GM19467 (cell line): ENCODE measurements at regions not wholly inside any gene's neighbourhood (a gene's known extent, or its start where the extent isn't known, plus 50 kb on each side); places are given as distances from the start of the nearest gene placed in this dataset.
A peak's percentile ranks its signal among the peaks of the same experiment; 100 is the strongest.

ENCODE experiments used
- ATAC-seq: cut with Tn5 transposase; IDR thresholded peaks from one replicate; pipeline ENCODE4 v1.9.1; 2021; ENCODE audit warnings: mild to moderate bottlenecking, moderate library complexity; ENCODE audit not compliant: unreplicated experiment

DNA sequence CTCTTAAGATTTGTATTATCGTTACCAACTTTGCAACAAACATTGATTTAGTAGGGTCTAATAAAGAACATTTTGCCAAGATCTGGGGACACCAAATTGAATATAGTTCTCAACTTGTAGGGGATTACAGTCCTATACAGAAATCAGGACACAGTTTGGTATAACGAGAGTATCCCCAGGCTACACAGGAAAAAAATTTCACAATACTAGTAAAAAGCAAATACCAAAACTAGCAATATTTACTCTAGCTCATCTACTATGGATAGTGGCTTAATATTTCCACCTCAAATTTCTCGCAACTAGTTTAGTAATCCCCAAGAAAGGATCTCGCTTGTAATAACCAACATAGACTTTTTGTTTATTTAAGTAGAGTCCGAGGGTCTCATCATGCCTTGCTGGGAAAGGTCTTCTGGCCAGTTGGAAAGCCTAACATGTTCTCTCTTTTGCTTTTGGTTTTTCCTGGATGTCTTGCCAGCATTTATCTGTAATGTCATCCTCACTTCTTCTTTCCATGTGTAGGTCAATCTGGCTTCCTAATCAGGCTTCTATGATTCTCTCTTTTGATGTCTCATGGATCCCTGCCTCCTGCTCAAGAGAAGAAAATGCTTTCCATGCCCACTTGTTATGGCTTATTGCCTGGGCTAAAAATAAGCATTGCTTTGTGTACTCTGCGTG, 104.7 kb upstream of the KCNK2 start:
- no peak for ATAC-seq

DNA sequence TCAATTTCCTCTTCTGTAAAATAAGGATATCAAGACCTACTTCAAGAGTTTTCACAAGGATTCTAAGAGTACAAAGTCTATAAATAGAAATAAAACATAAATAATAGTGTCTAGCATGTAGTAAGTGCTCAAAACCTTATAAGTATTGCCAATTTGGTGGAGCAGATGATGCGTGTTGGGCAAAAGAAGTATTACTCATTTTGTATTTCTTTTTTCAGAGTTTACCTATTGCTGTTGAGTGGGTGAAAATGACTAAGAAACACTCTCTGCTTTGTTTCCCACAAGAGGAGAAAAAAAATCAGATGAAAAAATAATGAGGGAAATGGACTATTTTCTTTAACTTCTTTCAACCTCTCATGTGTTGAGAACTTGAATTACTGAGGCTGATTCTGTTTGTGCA, 103.3 kb upstream of the KCNK2 start:
- no peak for ATAC-seq

DNA sequence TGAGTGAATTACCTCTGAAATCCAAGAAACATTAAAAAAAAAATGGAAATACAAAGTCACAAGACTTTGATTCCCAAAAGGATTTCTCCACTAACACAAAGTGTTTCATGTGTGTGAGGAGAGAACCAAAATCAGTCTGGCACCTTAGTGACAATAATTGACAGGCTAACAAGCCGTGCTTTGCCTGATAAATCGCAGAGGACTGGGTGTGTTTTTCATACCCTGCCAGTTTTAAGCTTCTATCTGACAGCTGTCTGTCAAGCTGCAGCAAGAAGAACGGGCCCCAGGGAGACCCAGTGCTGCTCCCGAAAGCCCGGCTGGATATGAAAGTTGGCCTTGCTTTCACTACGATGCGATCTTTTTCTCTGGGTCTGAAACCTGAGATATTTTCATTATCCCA, 101.6 kb upstream of the KCNK2 start:
- ATAC-seq, result no peak

DNA sequence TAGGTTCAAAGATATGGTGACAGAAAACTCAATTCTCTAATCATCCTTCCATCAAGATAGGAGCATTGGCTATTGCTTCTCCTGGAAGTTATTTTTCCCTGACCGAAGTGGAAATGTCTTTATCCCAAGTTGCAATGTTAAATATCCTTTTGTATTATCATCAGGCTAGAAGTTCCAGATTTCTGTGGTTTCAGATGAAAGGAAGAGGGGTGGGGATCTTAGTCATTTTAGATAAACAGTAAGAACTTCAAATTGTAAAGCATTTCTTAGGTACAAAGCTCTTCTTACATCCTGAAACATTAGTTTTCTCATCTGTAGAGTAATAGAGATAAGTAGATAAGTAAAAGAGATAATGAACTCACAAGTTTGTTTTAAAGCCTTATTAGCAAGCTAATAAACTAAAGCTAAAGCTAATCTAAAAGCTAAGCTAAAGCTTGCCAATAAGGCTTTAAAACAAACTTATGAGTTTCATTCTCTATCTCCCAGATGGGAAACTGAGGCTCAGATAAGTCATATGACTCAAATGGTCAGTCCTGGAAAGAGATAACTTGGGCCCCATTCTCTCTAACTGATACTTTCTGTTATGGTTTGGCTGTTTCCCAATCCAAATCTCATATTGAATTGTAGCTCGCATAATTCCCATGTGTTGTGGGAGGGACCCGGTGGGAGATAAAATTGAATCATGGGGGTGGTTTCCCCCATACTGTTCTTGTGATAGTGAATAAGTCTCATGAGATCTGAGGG, 99.2 kb upstream of the KCNK2 start:
- ATAC-seq, result no peak

DNA sequence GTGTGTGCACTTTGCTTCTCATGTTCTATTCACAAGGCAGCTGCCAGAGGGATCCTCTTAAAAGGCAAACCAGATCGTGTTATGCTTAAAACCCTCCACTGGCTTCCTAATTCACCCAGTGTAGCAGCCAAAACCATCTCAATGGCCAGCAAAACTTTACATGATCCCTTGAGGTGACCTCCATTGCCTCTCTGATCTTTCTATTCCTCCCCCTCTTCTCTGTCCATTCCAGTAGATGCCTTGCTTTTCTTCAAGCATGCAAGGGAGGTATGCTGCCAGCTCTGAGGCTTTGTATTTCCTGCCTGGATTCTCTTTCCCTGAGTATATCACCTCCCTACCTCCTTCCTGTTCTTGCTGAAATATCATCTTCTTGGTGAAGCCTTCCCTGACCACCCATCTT, 93.2 kb upstream of the KCNK2 start:
- ATAC-seq, result no peak

DNA sequence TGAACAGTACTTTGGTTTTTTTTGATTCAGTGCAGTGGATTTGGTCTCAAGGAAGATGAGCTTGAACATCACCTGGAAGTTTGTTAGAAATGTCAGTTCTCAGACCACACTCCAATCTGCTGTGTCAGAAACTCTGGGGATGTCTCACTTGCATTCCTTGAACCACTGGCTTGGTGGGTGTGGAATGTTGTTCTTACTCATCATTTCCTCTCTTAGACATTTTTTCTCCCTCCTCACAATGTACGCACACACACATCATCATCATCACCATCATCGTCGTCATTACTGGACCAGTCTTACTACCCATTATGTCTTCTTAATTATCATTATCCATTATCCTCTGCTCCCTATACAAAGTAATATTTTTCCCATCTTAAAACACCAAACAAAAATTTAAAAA, 91.9 kb upstream of the KCNK2 start:
- ATAC-seq, result no peak

DNA sequence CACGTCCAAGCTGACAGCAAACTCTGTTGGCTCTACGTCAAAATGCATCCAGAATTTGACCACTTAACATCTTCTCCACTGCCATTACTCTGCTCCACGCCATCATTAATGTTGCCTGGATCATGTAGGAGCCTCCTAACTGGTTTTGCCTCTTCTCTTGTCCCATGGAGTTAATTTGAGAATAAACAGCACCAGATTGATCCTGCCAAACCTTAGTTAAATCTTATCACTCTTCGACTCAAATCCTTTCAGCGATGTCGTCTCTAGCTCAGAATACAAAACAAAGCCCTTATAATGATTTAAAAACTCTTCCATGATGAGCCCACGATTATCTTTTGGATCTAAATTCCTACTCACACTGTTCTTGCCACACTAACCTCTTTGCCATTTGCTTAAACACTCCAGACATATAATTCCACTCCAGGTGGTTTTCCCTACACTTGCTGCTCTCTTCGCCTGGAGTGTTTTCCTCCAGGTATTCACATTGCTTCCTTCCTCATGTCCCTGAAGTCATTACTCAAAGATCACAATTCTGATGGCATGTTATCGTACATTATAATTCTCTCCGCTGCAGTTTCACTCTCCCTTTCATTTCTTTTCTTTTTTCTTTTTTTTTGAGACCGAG, 90.7 kb upstream of the KCNK2 start:
- no peak for ATAC-seq

DNA sequence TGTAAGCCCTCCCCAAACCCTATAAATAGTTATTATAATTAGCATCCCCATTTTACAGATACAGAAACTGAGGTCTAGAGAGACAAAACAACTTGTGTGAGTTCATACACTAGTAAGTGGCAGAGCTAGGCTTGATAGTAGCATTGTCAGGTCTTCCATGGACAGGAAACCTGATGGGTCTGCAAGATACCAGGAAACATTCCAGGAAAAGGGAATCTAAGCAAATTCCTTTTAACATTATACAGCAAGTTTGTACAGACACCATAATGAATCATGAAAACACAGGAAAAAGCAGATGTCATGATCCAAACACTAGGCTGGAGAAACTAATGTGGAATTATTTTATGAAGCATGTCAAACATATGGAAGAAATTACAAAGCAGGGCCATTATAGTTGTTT, 89.1 kb upstream of the KCNK2 start:
- no peak for ATAC-seq

DNA sequence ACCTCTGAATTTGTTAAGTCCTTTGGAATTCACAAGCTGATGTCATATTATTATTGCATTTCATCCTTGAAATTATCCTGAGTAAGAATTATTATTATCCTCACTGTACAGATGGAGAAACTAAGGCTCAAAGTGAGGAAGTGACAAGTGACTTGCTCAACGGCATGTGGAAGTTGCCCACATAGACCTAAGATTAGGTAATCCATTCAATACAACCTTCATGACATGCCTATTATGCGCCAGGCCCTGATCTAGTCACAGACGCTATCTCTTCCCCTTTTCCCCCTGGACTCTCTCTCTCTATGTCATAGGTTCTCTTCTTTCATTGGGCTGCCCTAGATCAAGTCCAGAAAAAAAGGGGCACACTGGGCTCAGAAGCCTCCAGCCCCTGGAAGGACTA, 84.9 kb upstream of the KCNK2 start:
- no peak for ATAC-seq

DNA sequence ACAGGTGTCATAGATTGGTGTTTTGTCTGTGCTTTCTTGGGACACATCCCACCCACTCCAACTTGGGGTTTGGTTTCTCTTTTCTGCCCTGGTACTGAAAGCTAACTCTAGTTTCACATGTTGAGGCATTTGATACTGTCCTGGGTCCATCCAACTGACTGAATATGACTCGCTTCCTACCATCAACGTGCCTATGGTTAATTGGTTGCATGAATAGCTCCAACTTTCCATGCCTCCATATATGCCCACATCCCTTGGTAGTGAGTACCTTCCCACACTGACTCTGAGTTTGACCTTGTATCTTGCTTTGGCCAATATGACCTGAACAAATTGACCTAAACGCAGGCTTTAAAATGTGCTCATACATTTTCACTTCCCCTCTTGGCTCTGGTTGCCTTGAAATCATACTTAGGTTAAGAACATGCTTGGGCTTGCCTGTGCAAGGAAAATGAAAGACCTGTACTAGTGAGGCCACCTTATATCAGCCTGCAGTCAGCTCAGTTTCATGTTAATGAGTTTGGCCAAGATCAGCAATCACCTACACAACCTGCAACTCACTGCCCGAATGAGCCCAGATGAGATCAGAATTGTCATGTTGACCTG, 81.0 kb upstream of the KCNK2 start:
- peak; percentile 89 for ATAC-seq

DNA sequence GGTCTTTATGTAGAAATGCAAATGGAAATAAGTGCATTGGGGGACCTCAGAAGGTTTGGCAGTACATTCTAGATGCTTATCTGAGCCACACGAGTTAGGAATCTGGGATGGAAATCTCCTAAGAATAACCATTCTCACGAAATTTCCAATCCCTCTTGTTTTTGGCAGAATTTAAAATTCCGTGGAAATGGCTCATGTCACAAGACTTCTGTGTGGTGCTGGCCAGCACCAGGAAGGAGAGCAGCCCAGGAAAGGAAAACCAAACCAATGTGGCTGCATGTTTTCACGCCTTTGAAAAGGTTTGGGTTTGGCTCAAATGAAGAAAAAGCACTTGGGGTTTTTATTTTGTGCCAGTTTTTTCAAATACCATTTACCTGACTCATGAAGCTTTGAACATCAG, 80.1 kb upstream of the KCNK2 start:
- ATAC-seq, result no peak

DNA sequence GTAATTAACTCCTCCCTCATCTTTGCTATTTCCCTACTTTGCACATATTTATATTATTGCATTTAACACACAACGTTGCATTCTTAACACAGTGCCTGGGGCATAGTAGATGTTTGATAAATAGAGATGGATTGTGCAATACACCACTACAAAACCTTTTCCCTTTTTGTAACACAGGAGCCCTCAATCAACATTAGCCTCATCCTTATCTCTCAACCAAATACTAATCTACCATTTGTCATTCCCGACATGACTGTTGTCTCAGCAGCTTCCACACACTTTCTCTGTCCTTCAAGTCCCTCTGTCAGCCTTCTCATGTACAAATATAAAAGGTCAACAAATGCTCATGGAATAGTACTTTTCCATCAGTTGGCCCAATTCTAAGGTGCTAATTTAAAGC, 78.9 kb upstream of the KCNK2 start:
- no peak for ATAC-seq

DNA sequence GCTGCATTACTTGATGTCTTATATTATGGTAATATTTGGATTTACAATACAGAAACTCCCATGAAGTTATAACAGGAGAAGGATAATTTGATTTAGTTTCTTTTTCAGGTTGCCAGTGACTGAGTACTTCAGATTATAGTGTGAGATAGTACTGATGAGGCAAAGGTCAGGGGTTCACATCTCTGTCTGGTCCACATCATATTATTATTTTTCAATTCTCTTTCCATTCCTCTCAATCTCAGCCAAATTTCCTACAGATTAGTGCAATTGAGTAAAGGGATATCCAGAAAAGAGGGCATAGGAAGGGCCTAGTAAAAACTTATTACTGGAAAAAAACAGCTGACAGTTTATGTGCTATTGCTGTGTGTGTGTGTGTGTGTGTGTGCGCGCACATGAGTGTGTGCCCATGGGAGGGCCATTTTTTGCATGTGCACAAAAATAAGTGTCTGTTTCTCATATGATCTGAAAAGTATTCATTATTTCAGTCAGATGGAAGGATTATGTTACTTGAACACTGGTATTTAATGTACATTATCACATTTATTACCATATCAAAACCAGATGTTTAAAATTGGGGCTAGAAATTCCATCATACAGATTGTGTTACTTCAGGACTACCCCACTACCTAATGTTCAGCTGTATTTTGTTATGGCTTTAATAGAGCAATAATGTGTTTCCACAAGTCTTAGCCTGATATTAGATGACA, 78.3 kb upstream of the KCNK2 start:
- no peak for ATAC-seq

DNA sequence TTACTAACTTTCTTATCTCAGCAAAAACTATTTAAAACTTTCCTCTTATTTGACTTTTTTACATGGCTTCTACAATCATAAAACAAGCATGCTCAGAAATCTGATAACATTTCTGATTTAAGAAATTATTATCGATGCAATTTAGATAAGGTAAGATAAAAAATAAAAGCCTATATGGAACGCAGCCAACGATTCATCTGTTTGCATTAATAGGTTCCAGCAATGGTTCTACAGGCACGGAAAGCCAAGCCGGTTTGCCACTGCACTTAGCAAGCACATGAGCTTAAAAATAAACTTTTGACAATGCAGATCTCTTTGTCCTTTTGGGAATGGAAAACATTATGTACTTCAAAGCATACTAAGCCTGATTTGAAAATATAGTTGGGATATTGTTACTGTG, 77.5 kb upstream of the KCNK2 start:
- ATAC-seq, result no peak

DNA sequence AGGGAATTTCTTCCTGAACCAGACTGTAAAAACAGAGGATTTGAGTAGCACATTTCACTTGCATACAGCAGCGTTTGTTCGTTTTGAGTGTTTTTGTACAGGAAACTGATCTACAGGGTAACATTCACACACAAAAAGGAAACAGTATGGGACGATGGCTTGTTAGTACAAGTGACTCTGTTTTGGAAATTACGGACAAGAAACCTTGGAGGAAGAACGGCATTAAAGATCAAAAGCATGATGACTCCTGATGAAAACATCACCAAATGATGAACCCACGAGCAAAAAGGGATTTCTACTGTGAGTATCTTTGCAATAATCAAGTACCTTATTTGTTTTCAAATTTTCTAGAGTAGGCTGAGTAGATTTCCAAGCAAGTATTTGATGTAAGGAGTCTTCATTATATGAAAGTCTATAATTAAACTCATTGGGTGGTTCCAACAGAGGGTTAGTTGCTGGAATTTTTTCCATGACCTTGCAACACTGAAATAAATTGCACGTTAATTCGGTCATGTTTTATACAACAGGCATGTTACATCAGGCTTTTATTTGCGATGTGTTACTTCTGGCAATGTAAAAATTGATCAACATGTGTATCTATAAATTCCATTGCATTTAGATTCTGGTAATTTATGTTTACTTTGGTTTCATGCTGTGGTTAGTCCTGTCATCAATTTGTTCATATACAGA, 76.7 kb upstream of the KCNK2 start:
- ATAC-seq, result no peak

DNA sequence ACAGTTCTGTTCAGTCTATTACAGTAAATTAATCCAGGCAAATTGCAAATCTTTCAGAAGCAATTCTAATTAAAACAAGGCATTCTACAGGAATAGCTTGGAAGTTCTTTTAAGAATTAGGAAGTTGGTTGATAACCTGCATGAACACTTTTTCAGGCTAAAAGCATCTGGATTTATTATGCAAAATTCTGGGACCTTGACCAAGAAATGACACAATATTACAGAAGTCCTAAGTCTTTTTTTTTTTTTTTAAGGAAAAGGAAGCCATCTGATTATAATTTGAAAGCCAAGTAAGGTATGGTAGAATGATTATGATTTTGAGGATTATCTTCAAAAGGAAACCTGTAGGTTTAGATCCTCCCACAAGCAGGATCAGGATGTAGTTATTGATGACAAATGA, 74.7 kb upstream of the KCNK2 start:
- ATAC-seq, result no peak

DNA sequence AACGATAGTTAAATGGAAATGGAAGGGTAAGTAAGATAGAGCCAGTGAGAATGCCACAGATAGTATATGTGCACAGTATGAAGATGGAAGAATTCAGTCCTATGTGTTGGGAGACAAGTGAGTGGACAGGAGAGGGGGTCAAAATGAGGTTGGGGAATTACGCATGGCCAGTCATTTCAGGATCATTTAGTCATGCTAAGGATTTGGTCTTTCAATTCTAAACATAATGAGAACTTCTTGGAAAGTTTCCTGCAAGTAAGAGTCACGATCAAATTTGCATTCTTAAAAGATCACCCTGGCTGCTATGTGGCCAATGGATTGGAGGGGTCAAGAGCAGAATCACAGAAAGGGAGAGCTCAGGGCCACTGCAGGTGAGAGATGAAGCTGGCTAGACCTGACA, 64.0 kb upstream of the KCNK2 start:
- ATAC-seq, result no peak

DNA sequence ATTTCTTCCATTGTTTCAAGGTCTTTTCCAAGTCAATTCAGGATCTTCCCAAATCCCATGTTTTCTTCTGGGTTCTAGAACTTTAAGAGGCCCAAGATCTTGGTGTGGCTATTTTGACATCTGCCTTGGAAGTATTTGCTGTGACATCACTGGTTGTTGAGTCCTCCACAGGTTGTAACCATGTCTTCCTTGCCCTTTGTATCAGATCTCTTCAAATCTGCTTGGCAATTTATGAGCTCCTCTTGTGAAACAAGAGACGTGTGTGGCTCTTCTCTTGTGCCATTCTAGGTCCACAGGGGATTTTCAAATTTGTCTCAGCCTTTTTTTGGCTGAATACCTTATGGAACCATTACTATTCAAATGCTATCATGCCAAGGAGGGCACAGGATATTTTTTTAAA, 60.3 kb upstream of the KCNK2 start:
- ATAC-seq, result no peak

DNA sequence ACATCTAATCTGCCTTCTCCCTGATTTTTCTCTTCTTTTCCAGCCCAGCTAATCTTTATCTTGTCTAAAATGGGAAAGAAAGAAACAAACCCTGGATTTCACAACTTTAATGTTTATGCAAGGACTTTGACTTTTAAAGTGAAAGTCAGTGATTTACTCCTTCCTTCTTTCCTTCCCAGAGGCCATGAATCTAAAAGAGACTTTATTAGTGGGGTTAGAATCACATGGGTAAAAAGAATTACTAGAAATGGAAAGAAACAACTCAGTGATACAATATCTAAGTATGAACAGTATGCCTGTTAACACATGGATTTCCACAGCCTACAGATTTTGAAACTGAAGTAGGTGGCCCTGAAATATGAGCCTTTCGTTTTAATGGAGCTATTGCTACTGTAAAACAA, 59.8 kb upstream of the KCNK2 start:
- no peak for ATAC-seq

DNA sequence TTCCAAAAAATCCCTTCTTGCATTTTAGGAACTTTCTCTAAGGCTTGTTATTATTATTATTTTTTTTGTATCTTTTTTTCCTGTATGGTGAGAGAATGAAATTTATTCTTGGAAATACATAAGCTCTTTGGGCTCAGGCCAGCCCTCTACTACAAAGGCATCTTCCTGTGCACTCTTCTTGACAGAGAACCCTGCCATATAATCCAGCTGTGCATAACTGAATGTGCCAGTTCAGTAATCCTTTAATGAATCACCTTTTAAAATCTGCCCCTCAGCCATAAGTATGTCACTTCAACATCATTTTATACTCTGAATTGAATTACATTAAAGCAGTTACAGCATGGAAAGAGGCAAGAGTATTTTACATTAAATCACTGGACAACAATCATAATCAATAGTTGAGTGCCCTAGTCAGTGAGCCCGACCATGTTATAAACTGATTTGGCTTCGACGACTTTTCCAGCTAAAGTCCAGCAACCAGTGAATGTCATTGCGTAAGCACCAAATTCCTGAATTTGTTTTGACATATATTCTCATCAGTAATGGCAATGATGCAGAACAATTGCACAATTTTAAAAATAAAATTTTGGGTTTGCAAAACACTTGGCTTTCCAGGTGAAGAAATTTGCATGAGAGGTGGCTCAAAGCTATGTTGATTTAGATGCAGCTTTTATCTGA, 59.2 kb upstream of the KCNK2 start:
- no peak for ATAC-seq
